GM23338 (cell line): ENCODE measurements at regions not wholly inside any gene's neighbourhood (a gene's known extent, or its start where the extent isn't known, plus 50 kb on each side); places are given as distances from the start of the nearest gene placed in this dataset.

Experiments used
- CREB1 ChIP-seq: fragments of 250-450 bp; sonication (Bioruptor Pico); IDR thresholded peaks from 2 replicates; pipeline ENCODE4 v1.5.0; 2020; ENCODE audit warnings: low read depth, mild to moderate bottlenecking, moderate library complexity
- EZH2 ChIP-seq: fragments of 200-600 bp; sonication (generic); IDR thresholded peaks from one replicate; pipeline ENCODE4 v1.8.0; 2017; ENCODE audit warnings: antibody characterized with exemption, mild to moderate bottlenecking, low read depth; ENCODE audit not compliant: unreplicated experiment
- EZH2phosphoT487 ChIP-seq: fragments of 200-600 bp; sonication (generic); IDR thresholded peaks from one replicate; pipeline ENCODE4 v1.8.1; 2018; ENCODE audit warnings: antibody characterized with exemption; ENCODE audit not compliant: unreplicated experiment
- JUNB ChIP-seq: IDR thresholded peaks from one replicate; pipeline ENCODE4 v1.6.1; 2016; ENCODE audit warnings: antibody characterized with exemption; ENCODE audit not compliant: unreplicated experiment
- POLR2AphosphoS5 ChIP-seq: IDR thresholded peaks from 2 replicates; pipeline ENCODE4 v1.6.1; 2016; ENCODE audit warnings: antibody characterized with exemption, low read depth
- STAT1 ChIP-seq: IDR thresholded peaks from one replicate; pipeline ENCODE4 v1.6.1; 2016; ENCODE audit warnings: antibody characterized with exemption; ENCODE audit not compliant: unreplicated experiment
- ZNF331 ChIP-seq: fragments of 250-450 bp; sonication (Bioruptor Pico); IDR thresholded peaks from 2 replicates; pipeline ENCODE4 v1.5.0; 2020; ENCODE audit warnings: low read depth, mild to moderate bottlenecking, moderate library complexity
- TF ChIP-seq, protein P1 (sequence below), 2 experiments: fragments of 200-600 bp in 1 of 2; sonication (generic) in 1 of 2; conservative IDR thresholded peaks; 2 replicates each; pipeline versions ENCODE4 v1.5.1 to v1.6.1; 2016 to 2017; ENCODE audit warnings: antibody characterized with exemption in 2 of 2, low read depth in 2 of 2, mild to moderate bottlenecking in 2 of 2, moderate library complexity in 1 of 2
- TF ChIP-seq, protein P2 (sequence below): IDR thresholded peaks from 2 replicates; pipeline ENCODE4 v1.6.1; 2016; ENCODE audit warnings: antibody characterized with exemption
- TF ChIP-seq, protein P3 (sequence below): IDR thresholded peaks from one replicate; pipeline ENCODE4 v1.6.1; 2018; ENCODE audit warnings: antibody characterized with exemption; ENCODE audit not compliant: unreplicated experiment

DNA sequence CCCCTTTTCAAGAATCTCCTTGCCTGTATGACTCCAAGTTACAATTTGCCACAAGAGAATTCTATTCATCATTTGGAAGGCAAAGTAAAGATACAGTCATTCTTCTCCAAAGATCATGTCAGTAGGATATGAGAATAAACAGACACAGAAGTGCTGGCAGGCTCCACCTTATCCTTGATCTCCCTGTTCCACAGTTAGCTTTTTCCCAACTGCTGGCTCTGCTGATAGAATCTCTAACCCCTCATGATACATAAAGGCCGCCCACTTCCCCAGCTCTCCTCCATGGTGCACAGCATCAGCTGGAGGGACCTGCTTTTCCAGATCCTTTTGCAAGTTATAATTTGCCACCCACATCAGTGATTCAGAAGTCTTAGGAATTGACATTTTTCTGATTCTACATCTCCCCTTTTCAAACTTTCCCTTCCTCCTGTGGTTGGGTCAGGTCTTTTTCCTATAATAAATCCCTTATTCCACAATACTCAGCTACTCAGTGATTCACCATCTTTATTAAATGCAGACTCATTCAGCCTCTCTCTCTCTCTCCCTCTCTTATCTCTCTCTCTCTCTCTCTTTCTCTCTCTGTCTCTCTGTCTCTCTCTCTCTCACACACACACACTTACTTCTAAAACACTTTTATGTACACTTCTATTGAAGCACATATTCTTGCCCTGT, 465.4 kb downstream of the GBE1 start:
- no peak for TF ChIP-seq POLR2AphosphoS5
- TF ChIP-seq, protein P1, sequence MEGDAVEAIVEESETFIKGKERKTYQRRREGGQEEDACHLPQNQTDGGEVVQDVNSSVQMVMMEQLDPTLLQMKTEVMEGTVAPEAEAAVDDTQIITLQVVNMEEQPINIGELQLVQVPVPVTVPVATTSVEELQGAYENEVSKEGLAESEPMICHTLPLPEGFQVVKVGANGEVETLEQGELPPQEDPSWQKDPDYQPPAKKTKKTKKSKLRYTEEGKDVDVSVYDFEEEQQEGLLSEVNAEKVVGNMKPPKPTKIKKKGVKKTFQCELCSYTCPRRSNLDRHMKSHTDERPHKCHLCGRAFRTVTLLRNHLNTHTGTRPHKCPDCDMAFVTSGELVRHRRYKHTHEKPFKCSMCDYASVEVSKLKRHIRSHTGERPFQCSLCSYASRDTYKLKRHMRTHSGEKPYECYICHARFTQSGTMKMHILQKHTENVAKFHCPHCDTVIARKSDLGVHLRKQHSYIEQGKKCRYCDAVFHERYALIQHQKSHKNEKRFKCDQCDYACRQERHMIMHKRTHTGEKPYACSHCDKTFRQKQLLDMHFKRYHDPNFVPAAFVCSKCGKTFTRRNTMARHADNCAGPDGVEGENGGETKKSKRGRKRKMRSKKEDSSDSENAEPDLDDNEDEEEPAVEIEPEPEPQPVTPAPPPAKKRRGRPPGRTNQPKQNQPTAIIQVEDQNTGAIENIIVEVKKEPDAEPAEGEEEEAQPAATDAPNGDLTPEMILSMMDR (conservative IDR thresholded peaks at IDR 0.05; ENCODE audit: low read depth in 2 of 2): no peak
- TF ChIP-seq EZH2: no peak
- TF ChIP-seq, protein P2, sequence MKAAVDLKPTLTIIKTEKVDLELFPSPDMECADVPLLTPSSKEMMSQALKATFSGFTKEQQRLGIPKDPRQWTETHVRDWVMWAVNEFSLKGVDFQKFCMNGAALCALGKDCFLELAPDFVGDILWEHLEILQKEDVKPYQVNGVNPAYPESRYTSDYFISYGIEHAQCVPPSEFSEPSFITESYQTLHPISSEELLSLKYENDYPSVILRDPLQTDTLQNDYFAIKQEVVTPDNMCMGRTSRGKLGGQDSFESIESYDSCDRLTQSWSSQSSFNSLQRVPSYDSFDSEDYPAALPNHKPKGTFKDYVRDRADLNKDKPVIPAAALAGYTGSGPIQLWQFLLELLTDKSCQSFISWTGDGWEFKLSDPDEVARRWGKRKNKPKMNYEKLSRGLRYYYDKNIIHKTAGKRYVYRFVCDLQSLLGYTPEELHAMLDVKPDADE: no peak
- TF ChIP-seq, protein P3, sequence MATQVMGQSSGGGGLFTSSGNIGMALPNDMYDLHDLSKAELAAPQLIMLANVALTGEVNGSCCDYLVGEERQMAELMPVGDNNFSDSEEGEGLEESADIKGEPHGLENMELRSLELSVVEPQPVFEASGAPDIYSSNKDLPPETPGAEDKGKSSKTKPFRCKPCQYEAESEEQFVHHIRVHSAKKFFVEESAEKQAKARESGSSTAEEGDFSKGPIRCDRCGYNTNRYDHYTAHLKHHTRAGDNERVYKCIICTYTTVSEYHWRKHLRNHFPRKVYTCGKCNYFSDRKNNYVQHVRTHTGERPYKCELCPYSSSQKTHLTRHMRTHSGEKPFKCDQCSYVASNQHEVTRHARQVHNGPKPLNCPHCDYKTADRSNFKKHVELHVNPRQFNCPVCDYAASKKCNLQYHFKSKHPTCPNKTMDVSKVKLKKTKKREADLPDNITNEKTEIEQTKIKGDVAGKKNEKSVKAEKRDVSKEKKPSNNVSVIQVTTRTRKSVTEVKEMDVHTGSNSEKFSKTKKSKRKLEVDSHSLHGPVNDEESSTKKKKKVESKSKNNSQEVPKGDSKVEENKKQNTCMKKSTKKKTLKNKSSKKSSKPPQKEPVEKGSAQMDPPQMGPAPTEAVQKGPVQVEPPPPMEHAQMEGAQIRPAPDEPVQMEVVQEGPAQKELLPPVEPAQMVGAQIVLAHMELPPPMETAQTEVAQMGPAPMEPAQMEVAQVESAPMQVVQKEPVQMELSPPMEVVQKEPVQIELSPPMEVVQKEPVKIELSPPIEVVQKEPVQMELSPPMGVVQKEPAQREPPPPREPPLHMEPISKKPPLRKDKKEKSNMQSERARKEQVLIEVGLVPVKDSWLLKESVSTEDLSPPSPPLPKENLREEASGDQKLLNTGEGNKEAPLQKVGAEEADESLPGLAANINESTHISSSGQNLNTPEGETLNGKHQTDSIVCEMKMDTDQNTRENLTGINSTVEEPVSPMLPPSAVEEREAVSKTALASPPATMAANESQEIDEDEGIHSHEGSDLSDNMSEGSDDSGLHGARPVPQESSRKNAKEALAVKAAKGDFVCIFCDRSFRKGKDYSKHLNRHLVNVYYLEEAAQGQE: no peak
- no peak for TF ChIP-seq JUNB
- no peak for TF ChIP-seq EZH2phosphoT487
- no peak for TF ChIP-seq CREB1 (CRISPR knock-in tag)
- no peak for TF ChIP-seq ZNF331 (CRISPR knock-in tag)
- TF ChIP-seq STAT1: no peak
